Astrocyte (in vitro differentiated cells and primary cell): ENCODE measurements at regions not wholly inside any gene's neighbourhood (a gene's known extent, or its start where the extent isn't known, plus 50 kb on each side); places are given as distances from the start of the nearest gene placed in this dataset.

Source experiments
- DNase-seq: peaks from one replicate; pipeline ENCODE4 v3.0.0-alpha.2; 2010; ENCODE audit warnings: low read depth
- FAIRE-seq: peaks from 2 replicates; lab custom pipeline; 2011; peaks lifted over from hg19 to GRCh38; lab: Jason Lieb, UNC
- H2AFZ ChIP-seq: 2 replicates; pipeline ENCODE4 v1.6.0; 2012; ENCODE audit warnings: low read depth, low read length, inconsistent platforms
- H3K27ac ChIP-seq: 2 replicates; pipeline ENCODE4 v1.5.1; 2011; ENCODE audit warnings: low read depth, low read length, inconsistent platforms
- H3K27me3 ChIP-seq: 2 replicates; pipeline ENCODE4 v1.6.0; 2011; ENCODE audit warnings: low read length, inconsistent platforms; ENCODE audit not compliant: insufficient read depth
- H3K36me3 ChIP-seq: 2 replicates; pipeline ENCODE4 v1.5.1; 2011; ENCODE audit warnings: low read length, inconsistent platforms; ENCODE audit not compliant: insufficient read depth
- H3K4me1 ChIP-seq: 2 replicates; pipeline ENCODE4 v1.5.1; 2011; ENCODE audit warnings: low read length, inconsistent platforms; ENCODE audit not compliant: insufficient read depth
- H3K4me2 ChIP-seq: 2 replicates; pipeline ENCODE4 v1.6.0; 2012; ENCODE audit warnings: low read length, inconsistent platforms
- H3K4me3 ChIP-seq: 2 replicates; pipeline ENCODE4 v1.5.1; 2011; ENCODE audit warnings: low read depth, mild to moderate bottlenecking, low read length, inconsistent platforms; ENCODE audit not compliant: insufficient read depth
- H3K79me2 ChIP-seq: 2 replicates; pipeline ENCODE4 v1.6.0; 2012; ENCODE audit warnings: mild to moderate bottlenecking, low read length, inconsistent platforms; ENCODE audit not compliant: insufficient read depth
- H3K9ac ChIP-seq: 2 replicates; pipeline ENCODE4 v1.6.0; 2012; ENCODE audit warnings: mild to moderate bottlenecking, low read length, inconsistent platforms
- H3K9me3 ChIP-seq: 2 replicates; pipeline ENCODE4 v1.5.1; 2012; ENCODE audit warnings: low read depth, mild to moderate bottlenecking, low read length, inconsistent platforms; ENCODE audit not compliant: insufficient read depth
- H4K20me1 ChIP-seq: 2 replicates; pipeline ENCODE4 v1.6.0; 2012; ENCODE audit warnings: low read length, inconsistent platforms; ENCODE audit not compliant: insufficient read depth
- H3K27ac Mint-ChIP-seq: one replicate; pipeline ENCODE4 v1.8.0; 2021; ENCODE audit warnings: mild to moderate bottlenecking, mixed read lengths; ENCODE audit not compliant: unreplicated experiment
- H3K27me3 Mint-ChIP-seq: one replicate; pipeline ENCODE4 v1.8.0; 2021; ENCODE audit warnings: low read depth, mixed read lengths; ENCODE audit not compliant: unreplicated experiment
- H3K36me3 Mint-ChIP-seq: one replicate; pipeline ENCODE4 v1.8.0; 2021; ENCODE audit warnings: low read depth, mixed read lengths; ENCODE audit not compliant: unreplicated experiment
- H3K4me1 Mint-ChIP-seq: one replicate; pipeline ENCODE4 v1.8.0; 2021; ENCODE audit warnings: low read depth, mixed read lengths; ENCODE audit not compliant: unreplicated experiment
- H3K4me3 Mint-ChIP-seq: one replicate; pipeline ENCODE4 v1.8.0; 2021; ENCODE audit warnings: mild to moderate bottlenecking, moderate library complexity, mixed read lengths; ENCODE audit not compliant: unreplicated experiment
- H3K9me3 Mint-ChIP-seq: one replicate; pipeline ENCODE4 v1.8.0; 2021; ENCODE audit warnings: mild to moderate bottlenecking, mixed read lengths; ENCODE audit not compliant: unreplicated experiment
- EZH2 ChIP-seq: IDR thresholded peaks from 2 replicates; pipeline ENCODE4 v1.6.1; 2012; ENCODE audit warnings: mild to moderate bottlenecking, low read length, inconsistent platforms; ENCODE audit not compliant: insufficient read depth
- TF ChIP-seq, protein P1 (sequence below): IDR thresholded peaks from 2 replicates; pipeline ENCODE4 v1.5.1; 2011; ENCODE audit warnings: low read depth, mild to moderate bottlenecking, inconsistent platforms, low read length, moderate library complexity; ENCODE audit not compliant: insufficient read depth

DNA sequence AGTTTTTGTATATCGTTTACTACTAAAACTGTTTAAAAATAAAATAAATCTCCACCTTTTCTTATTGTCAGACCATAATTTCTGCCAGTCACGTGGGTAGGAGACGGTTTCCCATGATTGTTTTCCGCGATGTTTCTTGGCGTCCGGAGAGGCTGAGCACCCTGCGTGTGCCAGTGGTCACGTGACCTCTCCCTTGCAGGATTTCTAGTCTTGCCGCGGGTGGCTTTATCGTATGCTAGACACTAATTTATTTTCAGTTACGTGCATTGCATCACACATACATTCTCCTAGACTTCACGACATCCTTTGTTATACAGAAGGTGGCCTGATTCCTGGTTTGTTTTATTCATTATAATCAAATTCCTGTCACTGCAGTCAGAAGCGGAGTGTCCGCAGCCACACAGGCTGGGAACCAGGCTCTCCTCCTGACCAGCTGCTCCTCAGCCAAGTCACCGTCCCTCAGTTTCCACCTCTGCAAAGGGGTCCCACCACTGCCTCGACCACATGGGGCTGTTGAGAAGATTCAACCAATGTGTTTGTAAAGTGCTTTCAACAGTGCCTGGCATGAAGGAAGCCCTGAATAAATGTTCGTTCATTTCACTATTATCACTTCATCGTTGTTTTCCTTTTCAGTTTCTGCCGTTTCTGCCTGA, 203.2 kb upstream of the PPP2R2D start:
- peaks cover 3% of the 10 kb centered on the region for H3K9me3 Mint-ChIP-seq
- H3K36me3 Mint-ChIP-seq = peaks cover 4% of the 10 kb centered on the region
- no peak for DNase-seq
- H3K27me3 Mint-ChIP-seq = peaks cover 66% of the 10 kb centered on the region
- TF ChIP-seq, protein P1, sequence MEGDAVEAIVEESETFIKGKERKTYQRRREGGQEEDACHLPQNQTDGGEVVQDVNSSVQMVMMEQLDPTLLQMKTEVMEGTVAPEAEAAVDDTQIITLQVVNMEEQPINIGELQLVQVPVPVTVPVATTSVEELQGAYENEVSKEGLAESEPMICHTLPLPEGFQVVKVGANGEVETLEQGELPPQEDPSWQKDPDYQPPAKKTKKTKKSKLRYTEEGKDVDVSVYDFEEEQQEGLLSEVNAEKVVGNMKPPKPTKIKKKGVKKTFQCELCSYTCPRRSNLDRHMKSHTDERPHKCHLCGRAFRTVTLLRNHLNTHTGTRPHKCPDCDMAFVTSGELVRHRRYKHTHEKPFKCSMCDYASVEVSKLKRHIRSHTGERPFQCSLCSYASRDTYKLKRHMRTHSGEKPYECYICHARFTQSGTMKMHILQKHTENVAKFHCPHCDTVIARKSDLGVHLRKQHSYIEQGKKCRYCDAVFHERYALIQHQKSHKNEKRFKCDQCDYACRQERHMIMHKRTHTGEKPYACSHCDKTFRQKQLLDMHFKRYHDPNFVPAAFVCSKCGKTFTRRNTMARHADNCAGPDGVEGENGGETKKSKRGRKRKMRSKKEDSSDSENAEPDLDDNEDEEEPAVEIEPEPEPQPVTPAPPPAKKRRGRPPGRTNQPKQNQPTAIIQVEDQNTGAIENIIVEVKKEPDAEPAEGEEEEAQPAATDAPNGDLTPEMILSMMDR = no peak
- no peak for TF ChIP-seq EZH2
- no peak overlapping the region for H2AFZ ChIP-seq
- H3K79me2 ChIP-seq = no peaks in the 10 kb centered on the region
- no peak overlapping the region for H3K9ac ChIP-seq
- H3K27me3 ChIP-seq = no peaks in the 10 kb centered on the region
- no peaks in the 10 kb centered on the region for H3K36me3 ChIP-seq
- H3K9me3 ChIP-seq = peaks cover 17% of the 10 kb centered on the region
- H4K20me1 ChIP-seq = no peaks in the 10 kb centered on the region
- no peaks in the 10 kb centered on the region for H3K4me1 Mint-ChIP-seq
- H3K4me3 ChIP-seq = no peak overlapping the region
- H3K27ac ChIP-seq = no peak overlapping the region
- no peak overlapping the region for H3K4me3 Mint-ChIP-seq
- no peak for FAIRE-seq
- no peak overlapping the region for H3K4me2 ChIP-seq
- no peaks in the 10 kb centered on the region for H3K4me1 ChIP-seq
- no peak overlapping the region for H3K27ac Mint-ChIP-seq

DNA sequence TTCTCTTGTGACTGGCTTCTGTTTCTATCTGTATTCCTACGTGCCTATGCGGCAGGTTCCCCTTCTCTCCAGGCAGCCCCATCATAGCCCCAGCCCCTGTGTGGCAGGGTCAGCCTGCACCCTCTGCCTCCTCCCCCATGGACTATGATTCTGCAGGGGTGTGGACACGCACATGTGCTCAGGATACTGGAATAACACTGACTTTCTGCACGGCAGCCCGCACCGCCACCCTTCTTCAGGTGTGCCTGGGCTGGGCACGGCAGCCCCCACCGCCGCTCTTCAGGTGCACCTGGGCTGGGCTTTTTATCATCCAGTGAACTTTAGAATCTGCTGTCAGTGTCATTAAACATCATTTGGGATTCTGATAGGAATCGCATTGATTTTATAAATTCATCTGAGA, 202.6 kb upstream of the PPP2R2D start:
- Mint-ChIP-seq H3K36me3 (peaks cover 4% of the 10 kb centered on the region), H3K4me1 (no peaks in the 10 kb centered on the region), H3K27me3 (peaks cover 63% of the 10 kb centered on the region), H3K9me3 (peaks cover 3% of the 10 kb centered on the region), H3K4me3 (no peak overlapping the region), H3K27ac (no peak overlapping the region)
- Histone ChIP-seq H3K36me3 (no peaks in the 10 kb centered on the region), H3K4me2 (no peak overlapping the region), H3K4me3 (no peak overlapping the region), H3K4me1 (no peaks in the 10 kb centered on the region), H4K20me1 (no peaks in the 10 kb centered on the region), H3K27ac (no peak overlapping the region), H3K9ac (no peak overlapping the region), H3K9me3 (peaks cover 17% of the 10 kb centered on the region), H2AFZ (no peak overlapping the region), H3K79me2 (no peaks in the 10 kb centered on the region), H3K27me3 (no peaks in the 10 kb centered on the region)
- no peak for TF ChIP-seq EZH2
- TF ChIP-seq, protein P1 = no peak
- no peak for FAIRE-seq
- DNase-seq = no peak

- Histone ChIP-seq H3K4me2 (no peak overlapping the region), H3K36me3 (no peaks in the 10 kb centered on the region), H3K4me1 (no peaks in the 10 kb centered on the region), H3K27me3 (no peaks in the 10 kb centered on the region), H3K4me3 (no peak overlapping the region), H2AFZ (no peak overlapping the region), H3K9ac (no peak overlapping the region), H3K27ac (no peak overlapping the region), H4K20me1 (no peaks in the 10 kb centered on the region), H3K9me3 (peaks cover 17% of the 10 kb centered on the region), H3K79me2 (no peaks in the 10 kb centered on the region)
- peaks cover 4% of the 10 kb centered on the region for H3K36me3 Mint-ChIP-seq
- H3K4me1 Mint-ChIP-seq = no peaks in the 10 kb centered on the region
- DNase-seq (no peak), FAIRE-seq (no peak)
- peaks cover 56% of the 10 kb centered on the region for H3K27me3 Mint-ChIP-seq
- no peak overlapping the region for H3K4me3 Mint-ChIP-seq
- H3K27ac Mint-ChIP-seq = no peak overlapping the region
- peaks cover 3% of the 10 kb centered on the region for H3K9me3 Mint-ChIP-seq
- TF ChIP-seq EZH2 = no peak
- TF ChIP-seq, protein P1 = no peak
These were observed 201.8 kb upstream of the PPP2R2D start for GRCh38 chr10:131698986-131699385.
